H1 (cell line): ENCODE measurements at regions not wholly inside any gene's neighbourhood (a gene's known extent, or its start where the extent isn't known, plus 50 kb on each side); places are given as distances from the start of the nearest gene placed in this dataset.

Experiments
- CTCF ChIA-PET: fragments of 300-600 bp; sonication (Branson Sonifier 250); formaldehyde crosslinking; loops from one replicate; lab custom pipeline; 2021; ENCODE audit not compliant: partially characterized antibody; lab: Charles Lee
- POLR2A ChIA-PET: fragments of 300-600 bp; sonication (Branson Sonifier 250); formaldehyde crosslinking; loops from one replicate; lab custom pipeline; 2021; ENCODE audit warnings: inconsistent platforms; ENCODE audit not compliant: partially characterized antibody; lab: Charles Lee
- DNase-seq, 2 experiments: peaks; one replicate each; pipeline versions ENCODE4 v3.0.0 to v3.0.0-alpha.2; 2010 to 2022; ENCODE audit warnings: low spot score in 2 of 2, low read depth in 1 of 2, mixed read lengths in 1 of 2
- FAIRE-seq: peaks from 2 replicates; lab custom pipeline; 2011; peaks lifted over from hg19 to GRCh38; lab: Jason Lieb, UNC
- H2AFZ ChIP-seq: 2 replicates; pipeline ENCODE4 v1.8.1; 2012; ENCODE audit warnings: low read length, inconsistent platforms
- H2AK5ac ChIP-seq: 2 replicates; pipeline ENCODE4 v1.6.1; 2013; ENCODE audit warnings: low read depth, low read length
- H2BK120ac ChIP-seq: replicated peaks from 2 replicates; pipeline ENCODE3; 2013; ENCODE audit warnings: low read depth, low read length, inconsistent platforms
- H2BK12ac ChIP-seq: 2 replicates; pipeline ENCODE4 v1.6.1; 2013; ENCODE audit warnings: low read depth, low read length
- H2BK15ac ChIP-seq: 2 replicates; pipeline ENCODE4 v1.6.1; 2013; ENCODE audit warnings: low read length
- H2BK20ac ChIP-seq: 2 replicates; pipeline ENCODE4 v1.6.1; 2013; ENCODE audit warnings: low read length
- H2BK5ac ChIP-seq: 2 replicates; pipeline ENCODE4 v1.6.1; 2013; ENCODE audit warnings: low read depth, low read length
- H3K14ac ChIP-seq: 2 replicates; pipeline ENCODE4 v1.6.1; 2013; ENCODE audit warnings: inconsistent platforms; ENCODE audit not compliant: insufficient read length
- H3K18ac ChIP-seq: 2 replicates; pipeline ENCODE4 v1.6.1; 2013; ENCODE audit warnings: low read length; ENCODE audit errors: extremely low read depth
- H3K23ac ChIP-seq: 2 replicates; pipeline ENCODE4 v1.6.1; 2013; ENCODE audit warnings: inconsistent platforms; ENCODE audit not compliant: insufficient read length
- H3K23me2 ChIP-seq: 2 replicates; pipeline ENCODE4 v1.6.1; 2013; ENCODE audit warnings: low read depth, low read length
- H3K27ac ChIP-seq: 2 replicates; pipeline ENCODE4 v1.6.1; 2011; ENCODE audit warnings: low read depth, low read length, inconsistent platforms
- H3K27me3 ChIP-seq, 4 experiments: replicated peaks in 1 of 4; 1 replicate in 1 of 4; 2 replicates in 3 of 4; pipeline versions ENCODE4 v1.6.1 to v1.8.1; 2011 to 2013; ENCODE audit warnings: low read length in 3 of 4, mild to moderate bottlenecking in 3 of 4, inconsistent platforms in 2 of 4, mixed read lengths in 2 of 4, moderate library complexity in 1 of 4; ENCODE audit not compliant: control insufficient read depth in 3 of 4, insufficient read depth in 3 of 4; ENCODE audit errors: extremely low read depth in 1 of 4
- H3K36me3 ChIP-seq, 4 experiments: 2 replicates each; pipeline versions ENCODE4 v1.6.1 to v1.8.1; 2011 to 2013; ENCODE audit warnings: mild to moderate bottlenecking in 4 of 4, low read length in 3 of 4, moderate library complexity in 2 of 4, control low read depth in 1 of 4, inconsistent platforms in 1 of 4; ENCODE audit not compliant: insufficient read depth in 4 of 4, control insufficient read depth in 2 of 4
- H3K4ac ChIP-seq: replicated peaks from 2 replicates; pipeline ENCODE3; 2013; ENCODE audit warnings: low read length, low read depth, mixed read lengths, inconsistent platforms; ENCODE audit not compliant: insufficient read length
- H3K4me1 ChIP-seq, 4 experiments: replicated peaks in 1 of 4; 1 replicate in 1 of 4; 2 replicates in 3 of 4; pipeline versions ENCODE4 v1.6.1 to v1.8.1; 2011 to 2013; ENCODE audit warnings: low read length in 3 of 4, inconsistent platforms in 2 of 4, mixed read lengths in 1 of 4; ENCODE audit not compliant: insufficient read depth in 4 of 4, control insufficient read depth in 3 of 4
- H3K4me2 ChIP-seq, 2 experiments: 2 replicates each; pipeline versions ENCODE4 v1.6.1 to v1.8.1; 2011 to 2013; ENCODE audit warnings: low read depth in 2 of 2, low read length in 2 of 2, control low read depth in 1 of 2, inconsistent platforms in 1 of 2, mild to moderate bottlenecking in 1 of 2; ENCODE audit not compliant: insufficient read depth in 1 of 2
- H3K4me3 ChIP-seq, 4 experiments: fragments of 200-600, 300-600 bp in 1 of 4; sonication (generic), shearing (Covaris generic), sonication (Bioruptor Twin) in 1 of 4; 2 replicates each; pipeline versions ENCODE4 v1.5.1 to v1.8.1; 2011 to 2016; ENCODE audit warnings: low read length in 4 of 4, low read depth in 3 of 4, control low read depth in 2 of 4, inconsistent platforms in 2 of 4, mild to moderate bottlenecking in 2 of 4, mixed read lengths in 1 of 4, moderate library complexity in 1 of 4; ENCODE audit not compliant: insufficient read depth in 2 of 4; ENCODE audit errors: extremely low read depth in 1 of 4
- H3K56ac ChIP-seq: replicated peaks from 2 replicates; pipeline ENCODE3; 2013; ENCODE audit warnings: low read depth, mild to moderate bottlenecking, mixed read lengths, low read length, inconsistent platforms; ENCODE audit not compliant: insufficient read length
- H3K79me1 ChIP-seq: 2 replicates; pipeline ENCODE4 v1.6.1; 2013; ENCODE audit warnings: low read depth, low read length, control low read depth
- H3K79me2 ChIP-seq, 2 experiments: 2 replicates each; pipeline versions ENCODE4 v1.6.1 to v1.8.1; 2012 to 2013; ENCODE audit warnings: low read length in 2 of 2, mild to moderate bottlenecking in 2 of 2, inconsistent platforms in 1 of 2; ENCODE audit not compliant: insufficient read depth in 2 of 2, control insufficient read depth in 1 of 2
- H3K9ac ChIP-seq, 4 experiments: replicated peaks in 1 of 4; 1 replicate in 1 of 4; 2 replicates in 3 of 4; pipeline versions ENCODE4 v1.6.1 to v1.8.1; 2011 to 2013; ENCODE audit warnings: low read depth in 3 of 4, low read length in 3 of 4, control low read depth in 2 of 4, mild to moderate bottlenecking in 2 of 4, moderate library complexity in 2 of 4, inconsistent platforms in 1 of 4; ENCODE audit errors: extremely low read depth in 1 of 4
- H3K9me3 ChIP-seq, 2 experiments: 2 replicates each; pipeline versions ENCODE4 v1.6.1 to v1.8.1; 2012 to 2013; ENCODE audit warnings: mild to moderate bottlenecking in 2 of 2, moderate library complexity in 2 of 2, control low read depth in 1 of 2, inconsistent platforms in 1 of 2, low read depth in 1 of 2, low read length in 1 of 2, mixed read lengths in 1 of 2; ENCODE audit not compliant: insufficient read depth in 2 of 2
- H4K20me1 ChIP-seq, 2 experiments: replicated peaks in 1 of 2; 2 replicates each; pipeline versions ENCODE3 to v1.8.1; 2011 to 2013; ENCODE audit warnings: inconsistent platforms in 2 of 2, low read length in 2 of 2, mild to moderate bottlenecking in 1 of 2; ENCODE audit not compliant: insufficient read depth in 2 of 2, control insufficient read depth in 1 of 2
- H4K5ac ChIP-seq: 2 replicates; pipeline ENCODE4 v1.6.1; 2013; ENCODE audit warnings: low read length, low read depth, mixed read lengths, inconsistent platforms; ENCODE audit not compliant: insufficient read length
- H4K8ac ChIP-seq: 2 replicates; pipeline ENCODE4 v1.8.0; 2013; ENCODE audit warnings: mild to moderate bottlenecking, moderate library complexity, low read length, inconsistent platforms; ENCODE audit not compliant: insufficient read depth; ENCODE audit errors: extremely low read depth
- H4K91ac ChIP-seq: replicated peaks from 2 replicates; pipeline ENCODE3; 2013; ENCODE audit warnings: low read length, mixed read lengths, inconsistent platforms; ENCODE audit not compliant: insufficient read length
- ATF2 ChIP-seq: IDR thresholded peaks from 2 replicates; pipeline ENCODE4 v1.6.1; 2012; ENCODE audit warnings: low read length, inconsistent platforms
- BCL11A ChIP-seq, 2 experiments: IDR thresholded peaks; one replicate each; pipeline ENCODE4 v1.6.1; 2011; ENCODE audit warnings: low read depth in 2 of 2, low read length in 2 of 2, mild to moderate bottlenecking in 2 of 2
- CHD1 ChIP-seq: IDR thresholded peaks from 2 replicates; pipeline ENCODE4 v1.6.1; 2012; ENCODE audit warnings: low read depth, low read length, improper control_type of control experiment
- CHD2 ChIP-seq: IDR thresholded peaks from 2 replicates; pipeline ENCODE4 v1.6.1; 2012; ENCODE audit warnings: low read length, improper control_type of control experiment
- CTCF ChIP-seq, 3 experiments: IDR thresholded peaks; 1 replicate in 2 of 3; 2 replicates in 1 of 3; pipeline versions ENCODE4 v1.5.1 to v1.6.1; 2011; ENCODE audit warnings: low read length in 3 of 3, mild to moderate bottlenecking in 3 of 3, inconsistent platforms in 2 of 3, low read depth in 1 of 3, moderate library complexity in 1 of 3; ENCODE audit not compliant: insufficient read depth in 1 of 3; ENCODE audit errors: control extremely low read depth in 1 of 3
- FOSL1 ChIP-seq: IDR thresholded peaks from 2 replicates; pipeline ENCODE4 v1.6.1; 2011; ENCODE audit warnings: mild to moderate bottlenecking, low read depth, low read length, moderate library complexity; ENCODE audit not compliant: insufficient read depth
- KDM1A ChIP-seq: fragments of 200-600, 300-600 bp; sonication (generic); IDR thresholded peaks from 2 replicates; pipeline ENCODE4 v1.7.1; 2016; ENCODE audit warnings: mild to moderate bottlenecking, low read length, borderline replicate concordance
- RBBP5 ChIP-seq: IDR thresholded peaks from 2 replicates; pipeline ENCODE4 v1.7.1; 2012; ENCODE audit warnings: low read depth, mild to moderate bottlenecking, inconsistent platforms, low read length, moderate library complexity, borderline replicate concordance
- SIN3A ChIP-seq, 2 experiments: IDR thresholded peaks in 1 of 2; conservative IDR thresholded peaks in 1 of 2; 2 replicates each; pipeline ENCODE4 v1.6.1; 2011 to 2012; ENCODE audit warnings: low read length in 2 of 2, improper control_type of control experiment in 1 of 2, low read depth in 1 of 2, mild to moderate bottlenecking in 1 of 2
- SUZ12 ChIP-seq: fragments of 200-600 bp; sonication (generic); IDR thresholded peaks from 2 replicates; pipeline ENCODE4 v1.6.1; 2012; ENCODE audit warnings: mild to moderate bottlenecking, inconsistent platforms, low read length, moderate library complexity, mixed read lengths
- TCF12 ChIP-seq: IDR thresholded peaks from 2 replicates; pipeline ENCODE4 v1.6.1; 2011; ENCODE audit warnings: low read depth, mild to moderate bottlenecking, low read length
- WGBS, 2 experiments: shearing (Covaris generic) in 1 of 2; methylation state at CpG; one replicate each; pipeline versions ENCODE4 v1.1.6 to v1.1.7; 2013 to 2015; ENCODE audit warnings: low lambda C conversion rate in 2 of 2, mixed read lengths in 2 of 2, inconsistent platforms in 1 of 2, low coverage in 1 of 2, missing lambda C conversion rate in 1 of 2; ENCODE audit not compliant: insufficient replicate concordance in 2 of 2, insufficient coverage in 1 of 2, insufficient read length in 1 of 2; ENCODE audit errors: extremely low coverage in 1 of 2, missing lambda C conversion rate in 1 of 2; 5-methylcytosine and 5-hydroxymethylcytosine counted together

- Histone ChIP-seq H4K8ac (no peak overlapping the region), H2AK5ac (no peak overlapping the region), H2AFZ (no peak overlapping the region), H3K9me3 (no peaks in the 10 kb centered on the region), H3K4me3 (no peak overlapping the region), H3K36me3 (no peaks in the 10 kb centered on the region), H3K27ac (no peak overlapping the region), H3K23ac (no peak overlapping the region), H3K23me2 (no peaks in the 10 kb centered on the region), H3K9ac (no peak overlapping the region), H3K56ac (no peak overlapping the region), H3K4me2 (no peak overlapping the region), H2BK120ac (no peak overlapping the region), H2BK15ac (no peak overlapping the region), H3K18ac (no peak overlapping the region), H2BK20ac (no peak overlapping the region), H4K91ac (no peak overlapping the region), H2BK5ac (no peak overlapping the region), H4K5ac (no peak overlapping the region), H3K14ac (no peak overlapping the region), H3K4ac (no peak overlapping the region), H2BK12ac (no peak overlapping the region), H3K4me1 (no peaks in the 10 kb centered on the region), H3K79me1 (no peaks in the 10 kb centered on the region), H3K79me2 (no peaks in the 10 kb centered on the region), H4K20me1 (no peaks in the 10 kb centered on the region), H3K27me3 (no peaks in the 10 kb centered on the region; a peak in 1 of 7 replicates)
- WGBS, 2 experiments, result 91% methylated on average over 2 of the region's 2 CpGs; no CpG with 5 or more reads in 1 of the 2 experiments
- ChIA-PET CTCF (no interaction called here), POLR2A (no interaction called here)
- FAIRE-seq (no peak), DNase-seq (no peak)
- TF ChIP-seq RBBP5 (no peak), CHD2 (no peak), ATF2 (no peak), CTCF (IDR thresholded peaks at IDR 0.05; ENCODE audit: control extremely low read depth in 1 of 3, insufficient read depth in 1 of 3, low read depth in 1 of 3, low read length in 3 of 3) (no peak), TCF12 (no peak), KDM1A (no peak), BCL11A (IDR thresholded peaks at IDR 0.05; ENCODE audit: low read depth in 2 of 2, low read length in 2 of 2) (no peak), SUZ12 (no peak), SIN3A (conservative IDR thresholded peaks at IDR 0.05 in 1 of 2, IDR thresholded peaks at IDR 0.05 in 1 of 2; ENCODE audit: low read depth in 1 of 2, low read length in 2 of 2) (no peak), FOSL1 (no peak), CHD1 (no peak)
These were observed 362.3 kb downstream of the HLX start for GRCh38 chr1:221241592-221241991.
